SU-DHL-6 (cell line): ENCODE measurements at regions not wholly inside any gene's neighbourhood (a gene's known extent, or its start where the extent isn't known, plus 50 kb on each side); places are given as distances from the start of the nearest gene placed in this dataset.

Experiments used
- CTCF ChIP-seq: fragments of 200-600 bp; sonication (generic); IDR thresholded peaks from one replicate; pipeline ENCODE4 v1.5.1; 2017; ENCODE audit warnings: antibody characterized with exemption, mild to moderate bottlenecking, low read length, moderate library complexity; ENCODE audit not compliant: insufficient read depth, poor library complexity, severe bottlenecking
- EZH2phosphoT487 ChIP-seq: fragments of 200-600 bp; sonication (generic), shearing (Covaris generic); conservative IDR thresholded peaks from 2 replicates; pipeline ENCODE4 v1.6.1; 2018; ENCODE audit warnings: mild to moderate bottlenecking, antibody characterized with exemption, low read length, moderate library complexity, mixed read lengths

GRCh38 chr10:78349165-78349516 lies 315.5 kb downstream of the RPS24 start:
- TF ChIP-seq CTCF (no peak), EZH2phosphoT487 (no peak)
